Right cardiac atrium (tissue), 5 donors: ENCODE measurements at regions not wholly inside any gene's neighbourhood (a gene's known extent, or its start where the extent isn't known, plus 50 kb on each side); places are given as distances from the start of the nearest gene placed in this dataset.
"Not testable (repeated sequence)": the region's sequence is repeated elsewhere in the genome, so short reads cannot be mapped to it uniquely, and the experiment has no call there.

Source experiments
- ATAC-seq, 2 donors: fragments of 200-7000 bp; cut with Tn5 transposase; one replicate each; pipeline versions ENCODE4 v1.8.0 to v1.9.1; 2020; ENCODE audit warnings: moderate library complexity in 2 of 2, mild to moderate bottlenecking in 1 of 2
- DNase-seq, 3 donors: peaks; one replicate each; pipeline ENCODE4 v3.0.0-alpha.2; 2020
- H3K27ac ChIP-seq: one replicate; pipeline ENCODE4 v1.5.1; 2013; ENCODE audit warnings: mild to moderate bottlenecking, low read length, control low read depth, moderate library complexity
- H3K27me3 ChIP-seq: one replicate; pipeline ENCODE4 v1.6.1; 2013; ENCODE audit not compliant: control insufficient read depth, insufficient read depth
- H3K4me1 ChIP-seq: one replicate; pipeline ENCODE4 v1.6.1; 2013; ENCODE audit warnings: low read length; ENCODE audit not compliant: control insufficient read depth, insufficient read depth
- H3K4me3 ChIP-seq: one replicate; pipeline ENCODE4 v1.5.1; 2013; ENCODE audit warnings: low read length, control low read depth
- H3K9me3 ChIP-seq: one replicate; pipeline ENCODE4 v1.6.1; 2013; ENCODE audit warnings: low read length; ENCODE audit not compliant: control insufficient read depth
- WGBS: extraction: QIAGEN DNeasy Blood & Tissue Kit; methylation state at CpG from one replicate; pipeline ENCODE4 v1.1.7; 2013; 5-methylcytosine and 5-hydroxymethylcytosine counted together
- intact Hi-C, 4 donors: fragments of 100-400 bp; cut with DNase I; formaldehyde crosslinking; loops; one replicate each; pipeline versions ENCODE4 v1.11.0 to v1.14.0; 2022 to 2023
- donor health status: healthy with polysubstance abuse.
- donor health status: DM: no; HTN: yes; CAD: no.
- donor health status: DM: no; HTN: no; CAD: no.
- donor health status: DM: no; HTN: yes; CAD: no; lungs with severe emphysema.
- donor health status: DM: yes; HTN: yes; CAD: no.

GRCh38 chr14:88985654-88986053 lies 161.2 kb downstream of the TTC8 start:
- ATAC-seq: no peak
- Histone ChIP-seq H3K4me1 (no peaks in the 10 kb centered on the region), H3K4me3 (no peak overlapping the region), H3K9me3 (peaks cover 2% of the 10 kb centered on the region), H3K27me3 (no peaks in the 10 kb centered on the region), H3K27ac (no peak overlapping the region)
- no peak for DNase-seq
- intact Hi-C loops: no loop called here
- WGBS: 60% methylated on average over 1 of the region's 1 CpG

GRCh38 chr14:88986146-88986841 lies 161.8 kb downstream of the TTC8 start:
- 56% methylated on average over 11 of the region's 11 CpGs for WGBS
- intact Hi-C loops: no loop called here
- no peaks in the 10 kb centered on the region for H3K4me1 ChIP-seq
- no peaks in the 10 kb centered on the region for H3K27me3 ChIP-seq
- H3K4me3 ChIP-seq: no peak overlapping the region
- H3K9me3 ChIP-seq: peaks cover 2% of the 10 kb centered on the region
- DNase-seq (peak in 1 of 3 donors; percentile 16), ATAC-seq (peak in 1 of 2 donors; percentile 25)
- no peak overlapping the region for H3K27ac ChIP-seq

GRCh38 chr14:88986908-88987307 lies 162.5 kb downstream of the TTC8 start:
- WGBS: 74% methylated on average over 2 of the region's 2 CpGs
- intact Hi-C loops: not testable (repeated sequence)

GRCh38 chr14:88987516-88987915 lies 163.1 kb downstream of the TTC8 start:
- intact Hi-C loops: no loop called here
- 82% methylated on average over 2 of the region's 2 CpGs for WGBS
- ATAC-seq: no peak

More at GRCh38 chr14:88986908-88987307, 162.5 kb downstream of the TTC8 start:
- not testable (repeated sequence) for H3K27ac ChIP-seq, H3K9me3 ChIP-seq, H3K4me3 ChIP-seq, ATAC-seq, H3K4me1 ChIP-seq, DNase-seq, H3K27me3 ChIP-seq

GRCh38 chr14:88989911-88990310 lies 165.5 kb downstream of the TTC8 start:
- H3K27me3 ChIP-seq: no peaks in the 10 kb centered on the region
- no peak overlapping the region for H3K4me3 ChIP-seq
- DNase-seq (no peak), ATAC-seq (no peak)
- H3K27ac ChIP-seq: no peak overlapping the region
- 89% methylated on average over 1 of the region's 1 CpG for WGBS
- H3K4me1 ChIP-seq: no peaks in the 10 kb centered on the region
- peaks cover 3% of the 10 kb centered on the region for H3K9me3 ChIP-seq
- intact Hi-C loops: no loop called here

More at GRCh38 chr14:88987516-88987915, 163.1 kb downstream of the TTC8 start:
- Histone ChIP-seq H3K4me3 (no peak overlapping the region), H3K9me3 (peaks cover 3% of the 10 kb centered on the region), H3K27ac (no peak overlapping the region), H3K27me3 (no peaks in the 10 kb centered on the region), H3K4me1 (no peaks in the 10 kb centered on the region)
- no peak for DNase-seq

- DNase-seq: no peak
- no peaks in the 10 kb centered on the region for H3K4me1 ChIP-seq
- intact Hi-C loops: no loop called here
- WGBS: 85% methylated on average over 1 of the region's 1 CpG
- no peak for ATAC-seq
- H3K27ac ChIP-seq: no peak overlapping the region
- no peaks in the 10 kb centered on the region for H3K27me3 ChIP-seq
- H3K9me3 ChIP-seq: peaks cover 3% of the 10 kb centered on the region
- no peak overlapping the region for H3K4me3 ChIP-seq
Observed at GRCh38 chr14:88990856-88991255, 166.4 kb downstream of the TTC8 start.

GRCh38 chr14:88992011-88992410 lies 167.6 kb downstream of the TTC8 start:
- Histone ChIP-seq H3K27ac (no peak overlapping the region), H3K4me3 (no peak overlapping the region), H3K27me3 (no peaks in the 10 kb centered on the region), H3K9me3 (peaks cover 3% of the 10 kb centered on the region), H3K4me1 (no peaks in the 10 kb centered on the region)
- ATAC-seq (no peak), DNase-seq (no peak)
- intact Hi-C loops: no loop called here
- 64% methylated on average over 3 of the region's 3 CpGs for WGBS

- H3K4me1 ChIP-seq: no peaks in the 10 kb centered on the region
- no peak overlapping the region for H3K4me3 ChIP-seq
- WGBS: 80% methylated on average over 2 of the region's 2 CpGs
- H3K9me3 ChIP-seq: peaks cover 1% of the 10 kb centered on the region
- ATAC-seq (no peak), DNase-seq (no peak)
- intact Hi-C loops: no loop called here
- H3K27me3 ChIP-seq: no peaks in the 10 kb centered on the region
- H3K27ac ChIP-seq: no peak overlapping the region
Observed at GRCh38 chr14:88993946-88994345, 169.5 kb downstream of the TTC8 start.

- DNase-seq (no peak), ATAC-seq (no peak)
- H3K27ac ChIP-seq: no peak overlapping the region
- WGBS: 72% methylated on average over 9 of the region's 9 CpGs
- H3K4me3 ChIP-seq: no peak overlapping the region
- peaks cover 2% of the 10 kb centered on the region for H3K4me1 ChIP-seq
- peaks cover 1% of the 10 kb centered on the region for H3K9me3 ChIP-seq
- intact Hi-C loops: no loop called here
- H3K27me3 ChIP-seq: no peaks in the 10 kb centered on the region
Observed at GRCh38 chr14:88995437-88996198, 171.2 kb downstream of the TTC8 start.

- Histone ChIP-seq H3K4me1 (peaks cover 3% of the 10 kb centered on the region), H3K27ac (no peak overlapping the region), H3K9me3 (no peaks in the 10 kb centered on the region), H3K27me3 (no peaks in the 10 kb centered on the region), H3K4me3 (no peak overlapping the region)
- WGBS: 74% methylated on average over 1 of the region's 1 CpG
- intact Hi-C loops: no loop called here
- DNase-seq: no peak
- ATAC-seq: no peak
Observed at GRCh38 chr14:88998027-88998426, 173.6 kb downstream of the TTC8 start.

- DNase-seq (no peak), ATAC-seq (no peak)
- H3K9me3 ChIP-seq: no peaks in the 10 kb centered on the region
- H3K27ac ChIP-seq: no peak overlapping the region
- WGBS: 82% methylated on average over 5 of the region's 5 CpGs
- H3K4me3 ChIP-seq: no peak overlapping the region
- intact Hi-C loops: no loop called here
- peaks cover 3% of the 10 kb centered on the region for H3K4me1 ChIP-seq
- H3K27me3 ChIP-seq: no peaks in the 10 kb centered on the region
Observed at GRCh38 chr14:88999137-88999536, 174.7 kb downstream of the TTC8 start.
